Panc1 (cell line): ENCODE measurements at regions not wholly inside any gene's neighbourhood (a gene's known extent, or its start where the extent isn't known, plus 50 kb on each side); places are given as distances from the start of the nearest gene placed in this dataset.
"Not testable (repeated sequence)": the region's sequence is repeated elsewhere in the genome, so short reads cannot be mapped to it uniquely, and the experiment has no call there.

ENCODE experiments used
- POLR2AphosphoS5 ChIP-seq: IDR thresholded peaks from 2 replicates; pipeline ENCODE4 v1.6.1; 2012; ENCODE audit warnings: mild to moderate bottlenecking, low read depth, low read length, moderate library complexity
- TF ChIP-seq, protein P1 (sequence below): fragments of 450-650 bp; IDR thresholded peaks from 2 replicates; pipeline ENCODE4 v1.5.1; 2017; ENCODE audit warnings: mild to moderate bottlenecking
- TF ChIP-seq, protein P2 (sequence below), 2 experiments: IDR thresholded peaks; 2 replicates each; pipeline ENCODE4 v1.6.1; 2011 to 2012; ENCODE audit warnings: low read depth in 2 of 2, control low read depth in 1 of 2, low read length in 1 of 2, mild to moderate bottlenecking in 1 of 2, moderate library complexity in 1 of 2; ENCODE audit not compliant: insufficient read depth in 1 of 2

DNA sequence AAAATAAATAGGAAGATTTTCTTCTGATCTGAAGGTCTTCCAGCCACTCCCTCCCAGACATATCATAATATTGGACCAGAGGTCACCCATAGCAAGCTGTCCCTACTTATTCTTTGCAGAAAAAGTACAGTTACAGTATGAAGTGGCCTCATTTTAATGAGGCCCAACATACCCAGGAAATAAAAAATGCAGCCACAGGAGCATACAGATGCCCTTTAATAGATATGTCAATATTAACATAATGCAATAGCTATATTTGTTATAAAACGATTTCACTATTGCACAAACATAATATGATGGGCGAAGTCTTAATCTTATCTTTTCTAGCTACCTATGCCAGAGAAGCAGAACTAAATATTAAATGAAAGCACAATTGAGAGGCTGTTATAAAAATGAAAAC lies 124.1 kb upstream of the PRSS1 start:
- TF ChIP-seq, protein P1, sequence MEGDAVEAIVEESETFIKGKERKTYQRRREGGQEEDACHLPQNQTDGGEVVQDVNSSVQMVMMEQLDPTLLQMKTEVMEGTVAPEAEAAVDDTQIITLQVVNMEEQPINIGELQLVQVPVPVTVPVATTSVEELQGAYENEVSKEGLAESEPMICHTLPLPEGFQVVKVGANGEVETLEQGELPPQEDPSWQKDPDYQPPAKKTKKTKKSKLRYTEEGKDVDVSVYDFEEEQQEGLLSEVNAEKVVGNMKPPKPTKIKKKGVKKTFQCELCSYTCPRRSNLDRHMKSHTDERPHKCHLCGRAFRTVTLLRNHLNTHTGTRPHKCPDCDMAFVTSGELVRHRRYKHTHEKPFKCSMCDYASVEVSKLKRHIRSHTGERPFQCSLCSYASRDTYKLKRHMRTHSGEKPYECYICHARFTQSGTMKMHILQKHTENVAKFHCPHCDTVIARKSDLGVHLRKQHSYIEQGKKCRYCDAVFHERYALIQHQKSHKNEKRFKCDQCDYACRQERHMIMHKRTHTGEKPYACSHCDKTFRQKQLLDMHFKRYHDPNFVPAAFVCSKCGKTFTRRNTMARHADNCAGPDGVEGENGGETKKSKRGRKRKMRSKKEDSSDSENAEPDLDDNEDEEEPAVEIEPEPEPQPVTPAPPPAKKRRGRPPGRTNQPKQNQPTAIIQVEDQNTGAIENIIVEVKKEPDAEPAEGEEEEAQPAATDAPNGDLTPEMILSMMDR, result not testable (repeated sequence)
- TF ChIP-seq, protein P2, sequence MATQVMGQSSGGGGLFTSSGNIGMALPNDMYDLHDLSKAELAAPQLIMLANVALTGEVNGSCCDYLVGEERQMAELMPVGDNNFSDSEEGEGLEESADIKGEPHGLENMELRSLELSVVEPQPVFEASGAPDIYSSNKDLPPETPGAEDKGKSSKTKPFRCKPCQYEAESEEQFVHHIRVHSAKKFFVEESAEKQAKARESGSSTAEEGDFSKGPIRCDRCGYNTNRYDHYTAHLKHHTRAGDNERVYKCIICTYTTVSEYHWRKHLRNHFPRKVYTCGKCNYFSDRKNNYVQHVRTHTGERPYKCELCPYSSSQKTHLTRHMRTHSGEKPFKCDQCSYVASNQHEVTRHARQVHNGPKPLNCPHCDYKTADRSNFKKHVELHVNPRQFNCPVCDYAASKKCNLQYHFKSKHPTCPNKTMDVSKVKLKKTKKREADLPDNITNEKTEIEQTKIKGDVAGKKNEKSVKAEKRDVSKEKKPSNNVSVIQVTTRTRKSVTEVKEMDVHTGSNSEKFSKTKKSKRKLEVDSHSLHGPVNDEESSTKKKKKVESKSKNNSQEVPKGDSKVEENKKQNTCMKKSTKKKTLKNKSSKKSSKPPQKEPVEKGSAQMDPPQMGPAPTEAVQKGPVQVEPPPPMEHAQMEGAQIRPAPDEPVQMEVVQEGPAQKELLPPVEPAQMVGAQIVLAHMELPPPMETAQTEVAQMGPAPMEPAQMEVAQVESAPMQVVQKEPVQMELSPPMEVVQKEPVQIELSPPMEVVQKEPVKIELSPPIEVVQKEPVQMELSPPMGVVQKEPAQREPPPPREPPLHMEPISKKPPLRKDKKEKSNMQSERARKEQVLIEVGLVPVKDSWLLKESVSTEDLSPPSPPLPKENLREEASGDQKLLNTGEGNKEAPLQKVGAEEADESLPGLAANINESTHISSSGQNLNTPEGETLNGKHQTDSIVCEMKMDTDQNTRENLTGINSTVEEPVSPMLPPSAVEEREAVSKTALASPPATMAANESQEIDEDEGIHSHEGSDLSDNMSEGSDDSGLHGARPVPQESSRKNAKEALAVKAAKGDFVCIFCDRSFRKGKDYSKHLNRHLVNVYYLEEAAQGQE (IDR thresholded peaks at IDR 0.05; ENCODE audit: insufficient read depth in 1 of 2, low read depth in 2 of 2, low read length in 1 of 2), result not testable (repeated sequence)
- not testable (repeated sequence) for TF ChIP-seq POLR2AphosphoS5
